Dendritic cell treated with granulocyte-macrophage colony-stimulating factor and Interleukin-4, amounts not matched to agents 40 ng/mL and 50 ng/mL, for 4 days (primary cell): ENCODE measurements at regions not wholly inside any gene's neighbourhood (a gene's known extent, or its start where the extent isn't known, plus 50 kb on each side); places are given as distances from the start of the nearest gene placed in this dataset.
"Not testable (repeated sequence)": the region's sequence is repeated elsewhere in the genome, so short reads cannot be mapped to it uniquely, and the experiment has no call there.

Experiments used
- H3K27ac Mint-ChIP-seq: one replicate; pipeline ENCODE4 v1.8.0; 2022; ENCODE audit warnings: mild to moderate bottlenecking, mixed read lengths
- H3K27me3 Mint-ChIP-seq: one replicate; pipeline ENCODE4 v1.8.0; 2022; ENCODE audit warnings: mild to moderate bottlenecking, mixed read lengths
- H3K36me3 Mint-ChIP-seq: one replicate; pipeline ENCODE4 v1.8.0; 2022; ENCODE audit warnings: low read depth, mixed read lengths
- H3K4me1 Mint-ChIP-seq: one replicate; pipeline ENCODE4 v1.8.0; 2022; ENCODE audit warnings: low read depth, mixed read lengths
- H3K4me3 Mint-ChIP-seq: one replicate; pipeline ENCODE4 v1.8.0; 2022; ENCODE audit warnings: mild to moderate bottlenecking, moderate library complexity, mixed read lengths
- H3K9me3 Mint-ChIP-seq: one replicate; pipeline ENCODE4 v1.8.0; 2022; ENCODE audit warnings: mixed read lengths
- intact Hi-C: fragments of 100-400 bp; cut with micrococcal nuclease; formaldehyde crosslinking; loops from one replicate; pipeline ENCODE4 v1.15.0; 2022

DNA sequence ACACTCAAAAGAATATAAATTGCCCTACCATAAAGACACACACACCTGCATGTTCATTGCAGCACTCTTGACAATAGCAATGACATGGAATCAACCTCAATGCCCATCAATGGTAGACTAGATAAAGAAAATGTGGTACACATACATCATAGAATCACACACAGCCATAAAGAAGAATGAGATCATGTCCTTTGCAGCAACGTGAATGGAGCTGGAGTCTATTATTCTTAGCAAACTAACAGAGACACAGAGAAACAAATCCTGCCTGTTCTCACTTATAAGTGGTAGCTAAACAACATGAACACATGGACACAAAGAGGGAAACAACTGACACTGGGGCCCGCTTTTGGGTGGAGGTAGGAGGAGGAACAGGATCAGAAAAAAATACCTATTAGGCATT, 2062.2 kb upstream of the CDH6 start:
- H3K36me3 Mint-ChIP-seq, result no peaks in the 10 kb centered on the region
- H3K27ac Mint-ChIP-seq, result no peak overlapping the region
- H3K4me3 Mint-ChIP-seq, result no peak overlapping the region
- no peaks in the 10 kb centered on the region for H3K4me1 Mint-ChIP-seq
- intact Hi-C loops, result no loop called here
- no peaks in the 10 kb centered on the region for H3K27me3 Mint-ChIP-seq
- H3K9me3 Mint-ChIP-seq, result peaks cover 28% of the 10 kb centered on the region

DNA sequence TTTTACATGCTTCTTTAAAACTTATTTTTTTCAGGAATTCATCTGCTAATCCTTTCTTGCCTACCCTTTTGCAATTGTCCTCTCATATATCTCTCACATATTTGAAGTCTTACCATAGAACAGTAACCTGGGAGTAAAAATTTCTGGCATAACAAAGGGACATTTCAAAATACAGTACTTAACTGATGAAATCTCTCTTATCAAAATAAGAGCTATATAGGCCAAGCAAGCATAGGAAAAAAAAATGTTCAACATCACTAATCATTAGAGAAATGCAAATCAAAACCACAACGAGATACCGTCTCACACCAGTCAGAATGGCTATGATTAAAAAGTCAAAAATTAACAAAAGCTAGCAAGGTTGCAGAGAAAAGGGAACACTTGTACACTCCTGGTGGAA, 2062.7 kb upstream of the CDH6 start:
- peaks cover 30% of the 10 kb centered on the region for H3K9me3 Mint-ChIP-seq
- H3K4me3 Mint-ChIP-seq, result no peak overlapping the region
- intact Hi-C loops, result no loop called here
- no peaks in the 10 kb centered on the region for H3K27me3 Mint-ChIP-seq
- no peaks in the 10 kb centered on the region for H3K36me3 Mint-ChIP-seq
- H3K27ac Mint-ChIP-seq, result no peak overlapping the region
- H3K4me1 Mint-ChIP-seq, result no peaks in the 10 kb centered on the region

DNA sequence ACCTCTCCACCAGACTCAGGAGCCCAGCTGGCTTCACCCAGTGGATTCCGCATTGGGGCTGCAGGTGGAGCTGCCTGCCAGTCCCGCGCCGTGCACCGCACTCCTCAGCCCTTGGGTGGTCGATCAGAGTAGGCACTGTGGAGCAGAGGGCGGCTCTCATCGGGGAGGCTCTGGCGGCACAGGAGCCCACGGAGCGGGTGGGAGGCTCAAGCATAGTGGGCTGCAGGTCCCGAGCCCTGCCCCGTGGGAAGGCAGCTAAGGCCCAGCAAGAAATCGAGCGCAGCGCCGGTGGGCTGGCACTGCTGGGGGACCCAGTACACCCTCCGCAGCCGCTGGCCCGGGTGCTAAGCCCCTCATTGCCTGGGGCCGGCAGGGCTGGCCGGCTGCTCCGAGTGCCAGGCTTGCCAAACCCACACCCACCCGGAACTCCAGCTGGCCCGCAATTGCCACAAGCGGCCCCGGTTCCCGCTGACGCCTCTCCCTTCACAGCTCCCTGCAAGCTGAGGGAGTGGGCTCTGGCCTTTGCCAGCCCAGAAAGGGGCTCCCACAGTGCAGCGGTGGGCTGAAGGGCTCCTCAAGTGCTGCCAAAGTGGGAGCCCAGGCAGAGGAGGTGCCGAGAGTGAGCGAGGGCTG, 2065.8 kb upstream of the CDH6 start:
- H3K36me3 Mint-ChIP-seq, intact Hi-C loops, H3K27ac Mint-ChIP-seq, H3K4me3 Mint-ChIP-seq, H3K4me1 Mint-ChIP-seq, H3K27me3 Mint-ChIP-seq: not testable (repeated sequence)
- peaks cover 17% of the 10 kb centered on the region for H3K9me3 Mint-ChIP-seq

DNA sequence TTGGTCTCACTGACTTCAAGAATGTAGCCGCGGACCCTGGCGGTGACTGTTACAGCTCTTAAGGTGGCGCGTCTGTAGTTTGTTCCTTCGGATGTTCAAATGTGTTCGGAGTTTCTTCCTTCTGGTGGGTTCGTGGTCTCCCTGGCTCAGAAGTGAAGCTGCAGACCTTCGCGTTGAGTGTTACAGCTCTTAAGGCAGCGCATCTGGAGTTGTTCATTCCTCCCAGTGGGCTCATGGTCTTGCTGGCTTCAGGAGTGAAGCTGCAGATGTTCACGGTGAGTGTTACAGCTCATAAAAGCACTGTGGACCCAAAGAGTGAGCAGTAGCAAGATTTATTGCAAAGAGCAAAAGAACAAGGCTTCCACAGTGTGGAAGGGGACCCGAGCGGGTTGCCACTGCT, 2067.0 kb upstream of the CDH6 start:
- H3K9me3 Mint-ChIP-seq, result peaks cover 17% of the 10 kb centered on the region
- H3K27me3 Mint-ChIP-seq, H3K4me1 Mint-ChIP-seq, H3K27ac Mint-ChIP-seq, H3K36me3 Mint-ChIP-seq, H3K4me3 Mint-ChIP-seq, intact Hi-C loops: not testable (repeated sequence)

DNA sequence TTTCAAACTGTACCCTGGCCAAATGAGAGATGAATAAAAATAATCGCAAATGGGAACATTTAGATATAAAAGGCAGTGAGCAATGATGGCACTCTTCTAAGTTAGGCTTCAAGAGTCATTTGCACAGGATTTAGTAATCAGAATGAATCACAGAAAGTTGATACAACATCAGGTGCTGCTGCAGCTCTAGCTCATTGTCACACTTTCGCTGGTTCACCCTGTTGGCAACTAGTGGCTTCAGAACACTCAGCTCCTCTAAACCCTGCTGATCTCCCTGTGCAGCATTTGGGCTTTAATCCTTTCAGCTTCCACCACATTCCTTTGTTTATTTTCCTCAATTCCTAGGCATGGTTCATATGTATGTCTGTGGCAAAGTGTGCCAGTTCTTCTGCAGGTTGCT, 2071.2 kb upstream of the CDH6 start:
- H3K4me3 Mint-ChIP-seq, result no peak overlapping the region
- H3K36me3 Mint-ChIP-seq, result no peaks in the 10 kb centered on the region
- peaks cover 8% of the 10 kb centered on the region for H3K9me3 Mint-ChIP-seq
- no peak overlapping the region for H3K27ac Mint-ChIP-seq
- no peaks in the 10 kb centered on the region for H3K27me3 Mint-ChIP-seq
- intact Hi-C loops, result no loop called here
- H3K4me1 Mint-ChIP-seq, result no peaks in the 10 kb centered on the region

DNA sequence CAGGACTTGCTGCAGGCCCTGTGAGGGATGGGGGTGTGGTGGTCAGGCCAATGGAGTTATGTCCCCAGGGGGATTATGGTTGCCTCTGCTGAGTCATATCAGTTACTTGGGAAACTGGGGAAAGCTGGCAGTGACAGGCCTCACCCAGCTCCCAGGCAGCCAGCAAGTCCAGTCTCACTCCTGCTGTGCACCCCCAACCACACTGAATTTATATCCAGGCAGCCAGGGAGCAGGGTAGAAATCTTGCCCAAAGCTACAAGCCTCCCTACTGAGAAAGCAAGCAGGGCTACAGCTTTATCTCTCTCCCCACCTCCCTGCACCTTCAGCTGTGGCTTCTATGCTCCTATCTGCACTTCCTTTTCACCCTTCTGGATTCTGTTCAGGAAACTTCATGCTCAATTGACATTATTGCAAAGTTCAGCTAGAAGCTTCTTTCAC, 2076.0 kb upstream of the CDH9 start:
- Mint-ChIP-seq H3K4me1 (no peaks in the 10 kb centered on the region), H3K4me3 (no peak overlapping the region), H3K27me3 (no peaks in the 10 kb centered on the region), H3K27ac (no peak overlapping the region), H3K9me3 (peaks cover 46% of the 10 kb centered on the region), H3K36me3 (no peaks in the 10 kb centered on the region)
- intact Hi-C loops, result no loop called here

DNA sequence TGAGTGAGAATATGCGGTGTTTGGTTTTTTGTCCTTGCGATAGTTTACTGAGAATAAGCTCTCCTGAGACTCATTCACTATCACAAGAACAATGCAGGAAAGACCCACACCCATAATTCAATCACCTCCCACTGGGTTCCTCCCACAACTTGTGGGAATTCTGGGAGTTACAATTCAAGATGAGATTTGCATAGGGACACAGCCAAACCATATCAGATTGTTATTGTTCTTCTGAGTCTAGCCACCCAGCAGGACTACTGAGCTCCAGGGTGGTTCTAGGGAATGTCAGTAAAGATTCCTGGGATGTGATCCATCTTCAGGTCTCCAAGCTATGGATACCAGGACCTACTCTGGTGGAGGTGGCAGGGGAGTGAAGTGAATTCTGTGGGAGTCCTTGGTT, 2075.1 kb upstream of the CDH9 start:
- Mint-ChIP-seq H3K4me3 (no peak overlapping the region), H3K27me3 (no peaks in the 10 kb centered on the region), H3K4me1 (no peaks in the 10 kb centered on the region), H3K36me3 (no peaks in the 10 kb centered on the region), H3K27ac (no peak overlapping the region), H3K9me3 (peaks cover 50% of the 10 kb centered on the region)
- intact Hi-C loops, result no loop called here

DNA sequence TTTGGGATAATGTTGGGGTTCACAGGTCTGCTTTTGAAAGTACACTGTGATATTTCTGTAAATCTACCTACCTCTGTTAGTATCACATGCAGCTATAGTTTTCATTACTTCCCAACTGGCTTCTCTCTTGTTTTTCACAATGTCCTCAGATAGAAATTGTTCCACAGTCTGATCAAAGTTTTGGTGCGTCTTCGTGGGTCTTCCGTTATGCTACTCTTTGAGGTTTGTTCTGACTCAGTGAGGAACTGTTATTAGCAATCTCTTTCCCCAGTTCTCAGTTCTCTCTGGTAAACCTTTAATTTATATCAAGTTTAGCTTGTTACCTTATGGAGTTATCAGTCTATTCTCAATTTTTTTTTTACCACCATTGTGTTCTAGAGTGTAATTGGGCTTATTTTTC, 2061.2 kb upstream of the CDH9 start:
- no peaks in the 10 kb centered on the region for H3K4me1 Mint-ChIP-seq
- no peak overlapping the region for H3K4me3 Mint-ChIP-seq
- H3K27me3 Mint-ChIP-seq, result no peaks in the 10 kb centered on the region
- no peaks in the 10 kb centered on the region for H3K36me3 Mint-ChIP-seq
- H3K9me3 Mint-ChIP-seq, result peaks cover 6% of the 10 kb centered on the region
- intact Hi-C loops, result no loop called here
- no peak overlapping the region for H3K27ac Mint-ChIP-seq

DNA sequence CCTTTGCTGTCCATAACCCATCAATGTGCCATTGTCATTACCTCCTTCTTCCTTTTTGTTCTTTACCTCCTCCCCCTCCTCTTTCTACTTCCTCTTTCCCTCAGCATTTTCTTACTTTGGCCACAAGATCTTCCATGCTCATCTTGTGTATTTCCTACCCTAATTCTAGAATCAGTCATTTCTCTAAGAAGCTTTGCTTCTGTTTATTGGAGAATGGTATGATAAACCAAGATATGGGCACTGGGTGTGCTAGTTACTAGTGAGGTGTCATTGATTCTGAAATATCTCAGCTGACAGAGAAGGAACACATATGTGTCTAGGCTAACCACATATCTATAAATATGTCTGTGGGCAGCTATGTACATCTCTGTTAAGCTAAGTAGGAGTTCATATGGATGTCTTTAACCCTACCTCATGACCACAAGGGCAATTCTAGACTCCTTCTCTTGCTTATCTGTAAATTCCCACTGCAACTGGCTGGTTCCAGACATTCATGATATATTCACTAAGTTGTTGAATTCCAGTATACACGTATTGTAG, 2051.3 kb upstream of the CDH9 start:
- Mint-ChIP-seq H3K27me3 (no peaks in the 10 kb centered on the region), H3K9me3 (peaks cover 17% of the 10 kb centered on the region), H3K36me3 (no peaks in the 10 kb centered on the region), H3K4me1 (no peaks in the 10 kb centered on the region), H3K27ac (no peak overlapping the region), H3K4me3 (no peak overlapping the region)
- intact Hi-C loops, result no loop called here

DNA sequence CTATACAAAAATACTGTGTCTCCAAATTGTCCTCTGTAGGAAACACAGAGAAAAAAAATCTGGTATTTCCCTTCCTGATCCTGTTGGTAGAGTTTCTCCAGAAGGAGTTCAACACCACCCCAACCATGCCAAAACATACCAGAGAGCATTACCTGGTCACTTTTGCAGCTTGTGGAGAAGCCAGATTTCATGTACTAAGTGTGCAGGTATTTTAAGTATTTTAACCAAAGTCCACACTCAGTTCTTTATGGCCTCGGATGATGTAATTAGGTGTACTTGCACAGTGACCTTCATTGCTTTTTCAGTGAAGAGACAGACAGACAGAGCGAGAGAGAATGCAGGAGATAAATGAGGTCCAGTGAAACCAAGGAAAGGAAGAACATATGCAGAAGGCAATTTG, 2046.8 kb upstream of the CDH9 start:
- Mint-ChIP-seq H3K36me3 (no peaks in the 10 kb centered on the region), H3K4me3 (no peak overlapping the region), H3K9me3 (peaks cover 17% of the 10 kb centered on the region), H3K27ac (no peak overlapping the region), H3K27me3 (no peaks in the 10 kb centered on the region), H3K4me1 (no peaks in the 10 kb centered on the region)
- intact Hi-C loops, result no loop called here

DNA sequence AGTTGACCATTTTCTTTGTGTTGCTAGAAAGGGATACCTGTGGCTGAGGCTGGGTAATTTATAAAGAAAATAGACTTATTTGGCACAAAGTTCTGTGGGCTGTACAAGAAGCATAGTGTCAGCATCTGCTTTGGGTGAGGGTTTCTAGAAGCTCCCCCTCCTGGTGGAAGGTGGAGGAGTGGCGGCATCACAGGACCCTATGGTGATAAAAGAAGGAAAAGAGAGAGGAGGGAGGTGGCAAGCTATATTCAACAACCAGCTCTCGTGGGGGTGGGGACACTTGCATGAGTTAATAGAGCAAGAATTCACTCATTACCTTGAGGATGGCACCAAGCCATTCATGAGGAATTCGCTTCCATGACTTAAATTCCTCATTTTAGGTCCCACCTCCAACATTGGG, 2041.4 kb upstream of the CDH9 start:
- no peaks in the 10 kb centered on the region for H3K27me3 Mint-ChIP-seq
- no peaks in the 10 kb centered on the region for H3K4me1 Mint-ChIP-seq
- intact Hi-C loops, result no loop called here
- no peak overlapping the region for H3K4me3 Mint-ChIP-seq
- no peaks in the 10 kb centered on the region for H3K36me3 Mint-ChIP-seq
- H3K27ac Mint-ChIP-seq, result no peak overlapping the region
- peaks cover 19% of the 10 kb centered on the region for H3K9me3 Mint-ChIP-seq

DNA sequence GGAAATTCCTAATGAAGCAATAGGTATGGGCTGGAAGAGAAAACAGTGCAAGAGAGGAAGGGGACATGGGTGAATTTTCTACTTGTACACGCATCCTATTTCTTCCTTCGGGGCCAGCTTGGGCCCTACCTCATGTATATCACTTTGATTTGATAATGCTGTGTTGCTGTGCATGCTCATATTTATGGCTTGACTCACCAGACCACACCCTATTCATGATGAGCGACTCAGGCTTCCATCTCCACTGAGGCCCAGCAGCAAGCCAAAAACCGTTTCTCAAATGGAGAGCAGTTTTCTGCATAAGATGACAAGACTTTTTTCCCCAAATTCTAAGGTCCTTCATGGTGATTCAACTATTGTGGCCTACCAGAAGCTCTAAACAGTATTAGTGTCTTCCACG, 2039.1 kb upstream of the CDH9 start:
- H3K27ac Mint-ChIP-seq, result no peak overlapping the region
- no peaks in the 10 kb centered on the region for H3K36me3 Mint-ChIP-seq
- H3K9me3 Mint-ChIP-seq, result peaks cover 19% of the 10 kb centered on the region
- no peaks in the 10 kb centered on the region for H3K4me1 Mint-ChIP-seq
- intact Hi-C loops, result no loop called here
- no peak overlapping the region for H3K4me3 Mint-ChIP-seq
- no peaks in the 10 kb centered on the region for H3K27me3 Mint-ChIP-seq

DNA sequence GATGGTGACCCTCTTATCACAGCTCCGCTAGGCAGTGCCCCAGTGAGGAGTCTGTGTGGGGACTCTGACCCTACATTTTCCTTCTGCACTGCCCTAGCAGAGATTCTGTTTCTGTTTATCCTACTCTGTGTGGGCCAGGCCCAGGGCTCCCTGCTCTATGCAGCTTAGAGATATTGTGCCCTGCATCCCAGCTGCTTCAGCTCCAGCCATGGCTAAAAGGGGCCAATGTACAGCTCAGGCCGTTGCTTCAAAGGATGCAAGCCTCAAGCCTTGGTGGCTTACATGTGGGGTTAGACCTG, 2030.7 kb upstream of the CDH9 start:
- Mint-ChIP-seq H3K27me3 (no peaks in the 10 kb centered on the region), H3K4me1 (no peaks in the 10 kb centered on the region), H3K36me3 (no peaks in the 10 kb centered on the region), H3K4me3 (no peak overlapping the region), H3K27ac (no peak overlapping the region), H3K9me3 (peaks cover 24% of the 10 kb centered on the region)
- intact Hi-C loops, result no loop called here

DNA sequence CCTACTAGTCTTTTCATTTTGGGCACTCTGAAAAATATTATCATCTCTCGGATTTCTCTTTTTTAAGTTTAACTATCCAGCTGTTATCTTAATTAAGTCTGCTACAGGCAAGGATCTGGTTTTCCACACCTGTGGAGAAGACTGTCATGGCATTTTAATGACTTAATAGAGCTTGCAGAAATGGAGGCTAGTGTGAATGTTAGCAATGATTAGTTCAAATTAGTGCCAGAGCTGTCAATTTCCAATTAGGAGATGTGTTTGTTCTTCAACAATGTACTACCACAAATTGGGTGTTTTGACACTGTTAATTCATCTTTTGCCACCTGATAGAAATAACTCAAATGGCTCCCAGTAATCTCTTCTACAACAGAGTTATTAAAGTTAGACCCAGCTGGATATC, 2023.0 kb upstream of the CDH9 start:
- Mint-ChIP-seq H3K27ac (no peak overlapping the region), H3K4me3 (no peak overlapping the region), H3K4me1 (no peaks in the 10 kb centered on the region), H3K27me3 (no peaks in the 10 kb centered on the region), H3K36me3 (no peaks in the 10 kb centered on the region), H3K9me3 (peaks cover 18% of the 10 kb centered on the region)
- intact Hi-C loops, result no loop called here

DNA sequence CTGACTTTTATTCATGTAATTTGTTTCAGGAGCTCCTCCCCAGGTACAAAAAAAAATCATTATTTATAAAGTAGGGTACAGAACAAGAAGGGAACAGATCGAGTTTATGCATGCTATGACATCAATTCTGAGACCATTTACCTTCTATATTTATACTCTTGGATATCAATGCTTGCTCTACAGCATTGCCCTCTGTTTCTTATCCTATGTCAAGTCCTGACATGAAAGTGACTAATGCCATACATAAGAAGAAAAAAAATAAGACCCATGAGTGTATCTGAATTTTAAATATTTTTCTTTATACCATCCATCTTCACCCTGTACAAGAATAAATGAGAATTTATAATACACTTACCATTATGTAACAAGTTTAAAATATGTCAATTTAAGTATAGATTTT, 2016.3 kb upstream of the CDH9 start:
- Mint-ChIP-seq H3K27me3 (no peaks in the 10 kb centered on the region), H3K4me1 (no peaks in the 10 kb centered on the region), H3K4me3 (no peak overlapping the region), H3K9me3 (peaks cover 8% of the 10 kb centered on the region), H3K36me3 (no peaks in the 10 kb centered on the region), H3K27ac (no peak overlapping the region)
- intact Hi-C loops, result no loop called here
